Peyer's patch (tissue), 4 donors: ENCODE measurements at regions not wholly inside any gene's neighbourhood (a gene's known extent, or its start where the extent isn't known, plus 50 kb on each side); places are given as distances from the start of the nearest gene placed in this dataset.

Experiments used
- DNase-seq, 3 donors: peaks; one replicate each; pipeline ENCODE4 v3.0.0-alpha.2; 2017 to 2019
- H3K27ac ChIP-seq, 4 donors: fragments of 200-600 bp; sonication (generic); one replicate each; pipeline ENCODE4 v1.5.1; 2016 to 2019
- H3K27me3 ChIP-seq, 2 donors: fragments of 200-600 bp; sonication (generic); one replicate each; pipeline ENCODE4 v1.5.1; 2019
- H3K36me3 ChIP-seq, 3 donors: fragments of 200-600 bp; sonication (generic); one replicate each; pipeline ENCODE4 v1.5.1; 2016 to 2019
- H3K4me1 ChIP-seq, 4 donors: fragments of 200-600 bp; sonication (generic); one replicate each; pipeline ENCODE4 v1.5.1; 2016 to 2019
- H3K4me3 ChIP-seq, 4 donors: fragments of 200-600 bp; sonication (generic); 1 replicate in 3 of 4; 2 replicates in 1 of 4; pipeline ENCODE4 v1.5.1; 2016 to 2019; ENCODE audit warnings: mild to moderate bottlenecking in 1 of 4
- H3K9me3 ChIP-seq, 4 donors: fragments of 200-600 bp; sonication (generic); one replicate each; pipeline ENCODE4 v1.5.1; 2016 to 2019; ENCODE audit warnings: mild to moderate bottlenecking in 1 of 4
- POLR2A ChIP-seq, 2 donors: fragments of 450-650 bp; IDR thresholded peaks; one replicate each; pipeline ENCODE4 v1.5.1; 2017; ENCODE audit warnings: antibody characterized with exemption in 2 of 2, mild to moderate bottlenecking in 2 of 2, moderate library complexity in 2 of 2
- TF ChIP-seq, protein P1 (sequence below), 6 experiments: fragments of 450-650 bp in 4 of 6; fragments of 200-600 bp in 2 of 6; sonication (generic) in 1 of 6; IDR thresholded peaks; one replicate each; pipeline ENCODE4 v1.5.1; 2017 to 2019; ENCODE audit warnings: antibody characterized with exemption in 6 of 6, mild to moderate bottlenecking in 3 of 6, moderate library complexity in 1 of 6

DNA sequence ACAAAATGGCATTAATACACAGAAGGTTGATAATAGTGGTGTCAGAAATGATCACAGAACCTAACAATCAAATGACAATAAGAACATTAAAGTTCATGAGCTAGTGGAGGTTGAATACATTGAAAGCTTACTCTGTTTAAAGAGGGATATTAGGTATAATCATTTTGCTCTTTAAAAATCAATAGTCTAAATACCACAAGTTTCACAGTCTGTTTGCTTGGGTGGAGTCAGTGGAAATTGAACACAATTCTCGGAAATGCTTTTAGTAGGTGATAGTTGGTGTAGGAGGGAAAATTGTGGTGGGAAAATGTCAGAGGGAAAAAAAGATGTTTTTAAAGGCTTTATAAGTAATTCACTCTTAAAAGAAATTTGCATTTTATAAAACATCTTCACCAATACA, 197.1 kb downstream of the GLUD2 start:
- no peaks in the 10 kb centered on the region for H3K36me3 ChIP-seq
- H3K27me3 ChIP-seq, result no peaks in the 10 kb centered on the region
- H3K4me1 ChIP-seq, result no peaks in the 10 kb centered on the region
- H3K27ac ChIP-seq, result no peak overlapping the region
- H3K4me3 ChIP-seq, result no peak overlapping the region
- no peaks in the 10 kb centered on the region for H3K9me3 ChIP-seq
- no peak for DNase-seq
- TF ChIP-seq, protein P1, sequence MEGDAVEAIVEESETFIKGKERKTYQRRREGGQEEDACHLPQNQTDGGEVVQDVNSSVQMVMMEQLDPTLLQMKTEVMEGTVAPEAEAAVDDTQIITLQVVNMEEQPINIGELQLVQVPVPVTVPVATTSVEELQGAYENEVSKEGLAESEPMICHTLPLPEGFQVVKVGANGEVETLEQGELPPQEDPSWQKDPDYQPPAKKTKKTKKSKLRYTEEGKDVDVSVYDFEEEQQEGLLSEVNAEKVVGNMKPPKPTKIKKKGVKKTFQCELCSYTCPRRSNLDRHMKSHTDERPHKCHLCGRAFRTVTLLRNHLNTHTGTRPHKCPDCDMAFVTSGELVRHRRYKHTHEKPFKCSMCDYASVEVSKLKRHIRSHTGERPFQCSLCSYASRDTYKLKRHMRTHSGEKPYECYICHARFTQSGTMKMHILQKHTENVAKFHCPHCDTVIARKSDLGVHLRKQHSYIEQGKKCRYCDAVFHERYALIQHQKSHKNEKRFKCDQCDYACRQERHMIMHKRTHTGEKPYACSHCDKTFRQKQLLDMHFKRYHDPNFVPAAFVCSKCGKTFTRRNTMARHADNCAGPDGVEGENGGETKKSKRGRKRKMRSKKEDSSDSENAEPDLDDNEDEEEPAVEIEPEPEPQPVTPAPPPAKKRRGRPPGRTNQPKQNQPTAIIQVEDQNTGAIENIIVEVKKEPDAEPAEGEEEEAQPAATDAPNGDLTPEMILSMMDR (IDR thresholded peaks at IDR 0.05), result no peak
- TF ChIP-seq POLR2A (IDR thresholded peaks at IDR 0.05), result no peak

DNA sequence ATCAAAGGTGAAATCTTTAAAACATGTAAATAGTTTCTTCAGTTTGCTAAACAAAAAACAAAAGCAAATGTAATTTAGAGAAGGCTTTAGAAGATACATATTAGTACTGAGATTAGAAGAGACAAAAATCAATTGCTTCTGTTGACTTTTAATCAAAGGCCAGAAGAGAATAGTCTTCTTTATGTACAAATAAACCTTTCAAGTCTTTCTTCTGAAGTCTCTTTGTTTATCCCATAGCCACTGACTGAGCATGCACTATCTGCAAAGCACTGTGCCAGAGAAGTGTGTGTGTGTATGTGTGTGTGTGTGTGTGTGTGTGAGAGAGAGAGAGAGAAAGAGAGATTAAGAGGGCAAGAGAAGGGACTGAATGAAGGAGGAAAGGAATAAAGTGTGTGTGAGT, 198.4 kb downstream of the GLUD2 start:
- Histone ChIP-seq H3K9me3 (no peaks in the 10 kb centered on the region), H3K27me3 (no peaks in the 10 kb centered on the region), H3K4me1 (no peaks in the 10 kb centered on the region), H3K27ac (no peak overlapping the region), H3K36me3 (no peaks in the 10 kb centered on the region), H3K4me3 (no peak overlapping the region)
- DNase-seq, result no peak
- TF ChIP-seq POLR2A (IDR thresholded peaks at IDR 0.05), result no peak
- TF ChIP-seq, protein P1 (IDR thresholded peaks at IDR 0.05), result no peak

DNA sequence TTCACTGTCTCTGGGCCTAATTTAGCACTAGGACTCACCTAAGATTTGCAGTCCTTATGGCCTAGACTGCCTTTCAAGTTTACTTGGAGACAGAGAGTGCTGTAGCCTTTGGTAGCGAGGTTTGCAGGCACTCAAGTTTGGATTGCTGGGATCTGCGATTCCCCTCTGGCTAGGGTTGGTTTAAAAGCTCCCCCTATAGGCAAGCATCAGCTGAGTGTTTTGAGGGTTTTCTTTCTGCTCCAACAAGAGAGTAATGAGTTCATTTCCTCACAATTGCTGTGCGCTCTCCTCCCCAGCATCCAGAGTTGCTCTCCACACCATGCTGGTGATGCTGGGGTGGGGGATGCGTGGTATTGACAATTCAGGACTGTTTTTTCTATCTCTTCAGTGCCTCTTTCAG, 206.9 kb downstream of the GLUD2 start:
- H3K27ac ChIP-seq, result no peak overlapping the region
- no peaks in the 10 kb centered on the region for H3K27me3 ChIP-seq
- TF ChIP-seq, protein P1 (IDR thresholded peaks at IDR 0.05), result no peak
- no peak for TF ChIP-seq POLR2A (IDR thresholded peaks at IDR 0.05)
- H3K9me3 ChIP-seq, result no peaks in the 10 kb centered on the region
- H3K4me3 ChIP-seq, result no peak overlapping the region
- H3K4me1 ChIP-seq, result no peaks in the 10 kb centered on the region
- no peaks in the 10 kb centered on the region for H3K36me3 ChIP-seq
- DNase-seq, result no peak

DNA sequence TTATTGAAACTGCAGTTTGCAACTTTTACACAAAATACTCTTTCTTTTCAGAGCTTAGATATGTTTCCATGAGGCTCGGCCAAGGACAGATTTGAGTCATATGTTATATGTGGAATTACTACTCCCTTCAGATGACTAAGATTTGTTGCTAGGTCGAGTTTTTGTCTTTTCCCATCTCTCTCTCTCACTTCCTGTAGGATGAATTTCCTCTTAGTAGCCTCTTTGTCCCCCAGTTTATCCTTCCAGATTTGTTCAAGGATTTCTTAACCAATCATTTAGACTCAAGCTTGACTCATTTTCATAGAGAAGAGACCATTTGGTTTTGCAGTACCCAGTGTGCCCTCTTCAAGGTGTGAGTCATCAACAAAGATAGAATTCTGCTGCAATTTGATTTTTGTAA, 209.2 kb downstream of the GLUD2 start:
- Histone ChIP-seq H3K4me1 (no peaks in the 10 kb centered on the region), H3K4me3 (no peak overlapping the region), H3K9me3 (no peaks in the 10 kb centered on the region), H3K27me3 (no peaks in the 10 kb centered on the region), H3K27ac (no peak overlapping the region), H3K36me3 (no peaks in the 10 kb centered on the region)
- TF ChIP-seq, protein P1 (IDR thresholded peaks at IDR 0.05), result no peak
- TF ChIP-seq POLR2A (IDR thresholded peaks at IDR 0.05), result no peak
- no peak for DNase-seq

DNA sequence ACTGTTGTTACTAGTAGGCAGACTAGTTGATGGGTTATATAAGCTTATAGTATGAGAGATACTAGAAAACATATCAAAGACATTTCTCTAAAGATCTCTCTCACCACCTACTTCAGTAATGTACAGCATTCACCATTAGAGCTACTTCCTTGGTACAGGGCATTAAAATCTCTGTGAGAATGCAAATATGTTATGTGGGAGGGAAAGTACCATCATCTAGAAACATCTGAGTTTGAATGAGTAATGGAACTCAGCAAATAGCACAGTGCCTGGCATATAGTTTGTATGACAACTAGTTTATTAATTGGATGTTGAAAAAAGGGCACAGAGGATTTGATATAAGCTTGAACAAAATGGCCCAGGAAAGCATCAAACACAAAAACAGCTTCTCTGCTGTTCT, 211.1 kb downstream of the GLUD2 start:
- Histone ChIP-seq H3K27me3 (no peaks in the 10 kb centered on the region), H3K4me1 (no peaks in the 10 kb centered on the region), H3K27ac (no peak overlapping the region), H3K4me3 (no peak overlapping the region), H3K9me3 (no peaks in the 10 kb centered on the region), H3K36me3 (no peaks in the 10 kb centered on the region)
- DNase-seq, result no peak
- TF ChIP-seq POLR2A (IDR thresholded peaks at IDR 0.05), result no peak
- TF ChIP-seq, protein P1 (IDR thresholded peaks at IDR 0.05), result no peak

DNA sequence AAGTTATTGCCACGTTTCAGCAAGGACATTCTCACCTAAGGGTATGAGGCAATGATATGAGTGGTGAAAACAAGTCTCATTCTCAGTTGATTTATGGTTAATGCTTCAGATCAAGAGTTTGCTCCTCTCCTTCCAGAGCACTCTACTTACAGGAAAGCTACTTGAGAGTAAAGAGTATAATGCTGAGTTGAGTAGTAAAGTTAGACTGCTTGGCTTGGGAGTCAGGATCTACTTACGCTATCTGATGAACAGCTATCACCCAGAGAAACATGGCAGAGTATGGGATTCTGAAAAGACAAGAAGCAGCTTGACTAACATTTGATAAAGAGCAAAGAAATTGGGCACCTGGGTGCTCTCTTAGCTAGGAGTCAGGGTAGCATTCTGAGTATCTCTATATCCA, 211.8 kb downstream of the GLUD2 start:
- TF ChIP-seq, protein P1 (IDR thresholded peaks at IDR 0.05), result no peak
- TF ChIP-seq POLR2A (IDR thresholded peaks at IDR 0.05), result no peak

More for the DNA sequence above, 211.8 kb downstream of the GLUD2 start:
- no peaks in the 10 kb centered on the region for H3K9me3 ChIP-seq
- H3K27me3 ChIP-seq, result no peaks in the 10 kb centered on the region
- H3K27ac ChIP-seq, result no peak overlapping the region
- no peak for DNase-seq
- H3K4me1 ChIP-seq, result no peaks in the 10 kb centered on the region
- no peak overlapping the region for H3K4me3 ChIP-seq
- no peaks in the 10 kb centered on the region for H3K36me3 ChIP-seq
